ENCODE measurements at regions not wholly inside any gene's neighbourhood (a gene's known extent, or its start where the extent isn't known, plus 50 kb on each side); places are given as distances from the start of the nearest gene placed in this dataset.

DNA sequence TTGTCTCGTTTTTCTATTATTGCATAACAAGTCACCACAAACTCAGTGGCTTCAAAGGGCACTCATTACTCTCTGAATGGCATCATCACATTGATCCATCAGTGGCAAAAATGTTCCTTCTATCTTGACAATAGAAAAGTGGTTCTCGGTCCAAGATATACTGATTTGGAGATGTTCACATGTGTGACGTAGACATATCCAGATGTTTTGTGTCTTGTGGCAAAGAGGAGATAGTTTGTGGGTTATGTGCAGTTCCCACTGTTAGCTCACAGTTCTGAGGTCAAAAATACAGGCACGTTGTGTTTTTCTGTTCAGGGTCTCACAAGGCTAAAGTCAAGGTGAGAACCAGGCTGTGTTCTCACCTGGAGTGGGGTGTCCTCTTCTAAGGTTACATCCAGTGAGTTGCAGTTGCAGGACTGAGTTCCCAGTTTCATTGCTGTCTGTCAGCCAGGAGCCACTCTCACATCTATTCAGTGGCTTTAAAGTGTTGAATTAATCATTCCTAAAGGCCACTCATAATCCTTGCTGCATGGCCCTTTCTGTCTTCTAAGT, 55.3 kb downstream of the GAS1 start:
- TF ChIP-seq, protein P1, sequence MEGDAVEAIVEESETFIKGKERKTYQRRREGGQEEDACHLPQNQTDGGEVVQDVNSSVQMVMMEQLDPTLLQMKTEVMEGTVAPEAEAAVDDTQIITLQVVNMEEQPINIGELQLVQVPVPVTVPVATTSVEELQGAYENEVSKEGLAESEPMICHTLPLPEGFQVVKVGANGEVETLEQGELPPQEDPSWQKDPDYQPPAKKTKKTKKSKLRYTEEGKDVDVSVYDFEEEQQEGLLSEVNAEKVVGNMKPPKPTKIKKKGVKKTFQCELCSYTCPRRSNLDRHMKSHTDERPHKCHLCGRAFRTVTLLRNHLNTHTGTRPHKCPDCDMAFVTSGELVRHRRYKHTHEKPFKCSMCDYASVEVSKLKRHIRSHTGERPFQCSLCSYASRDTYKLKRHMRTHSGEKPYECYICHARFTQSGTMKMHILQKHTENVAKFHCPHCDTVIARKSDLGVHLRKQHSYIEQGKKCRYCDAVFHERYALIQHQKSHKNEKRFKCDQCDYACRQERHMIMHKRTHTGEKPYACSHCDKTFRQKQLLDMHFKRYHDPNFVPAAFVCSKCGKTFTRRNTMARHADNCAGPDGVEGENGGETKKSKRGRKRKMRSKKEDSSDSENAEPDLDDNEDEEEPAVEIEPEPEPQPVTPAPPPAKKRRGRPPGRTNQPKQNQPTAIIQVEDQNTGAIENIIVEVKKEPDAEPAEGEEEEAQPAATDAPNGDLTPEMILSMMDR (IDR thresholded peaks at IDR 0.05; ENCODE audit: low read depth, low read length, poor library complexity, severe bottlenecking): no peak
- no peak for TF ChIP-seq EZH2phosphoT487 (IDR thresholded peaks at IDR 0.05; ENCODE audit: borderline replicate concordance, low read length)

Measured in DOHH2 (cell line).